ENCODE measurements at regions not wholly inside any gene's neighbourhood (a gene's known extent, or its start where the extent isn't known, plus 50 kb on each side); places are given as distances from the start of the nearest gene placed in this dataset.
"Not testable (repeated sequence)": the region's sequence is repeated elsewhere in the genome, so short reads cannot be mapped to it uniquely, and the experiment has no call there.

DNA sequence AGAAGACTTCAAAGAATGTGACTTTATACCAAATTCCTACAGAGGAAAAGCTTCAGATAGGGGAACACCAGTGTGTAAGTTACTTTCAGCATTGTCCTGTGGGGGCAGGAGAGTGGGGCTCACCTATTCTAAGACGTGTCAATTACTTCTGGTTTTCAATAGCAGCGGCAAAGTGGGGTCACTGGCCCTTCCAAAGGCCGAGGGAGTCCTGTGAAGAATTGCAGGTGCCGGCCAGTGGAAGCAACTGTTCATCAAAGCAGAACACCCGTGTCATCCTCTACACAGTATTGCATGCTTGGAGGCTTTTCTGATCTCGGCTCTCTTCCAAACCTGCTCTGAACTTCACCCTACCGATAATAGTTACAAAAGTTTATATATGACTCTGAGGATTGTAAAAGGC lies 1176.5 kb upstream of the TMEFF2 start:
- no peaks in the 10 kb centered on the region for H3K79me2 ChIP-seq (ENCODE audit: insufficient read depth, low read depth, low read length)
- H2AFZ ChIP-seq (ENCODE audit: low read length), result no peak overlapping the region
- no peaks in the 10 kb centered on the region for H3K36me3 ChIP-seq (ENCODE audit: insufficient read depth, low read length)
- intact Hi-C loops (cut with micrococcal nuclease; ENCODE audit: unreplicated experiment), result no loop called here
- CTCF ChIA-PET (ENCODE audit: unreplicated experiment), result no interaction called here
- no peak overlapping the region for H3K27ac ChIP-seq (ENCODE audit: low read depth, low read length, poor library complexity, severe bottlenecking)
- no peak for DNase-seq (ENCODE audit: low spot score)
- POLR2A ChIA-PET, result no interaction called here
- H3K9me3 ChIP-seq (ENCODE audit: low read length), result no peaks in the 10 kb centered on the region
- 0 out of 2 replicates have a peak, but pooled peaks cover 3% of the 10 kb centered on the region for H3K9me2 ChIP-seq (ENCODE audit: insufficient read depth, low read length)
- no peak overlapping the region for H3K4me3 ChIP-seq (ENCODE audit: low read depth, low read length, poor library complexity, severe bottlenecking)
- H4K20me1 ChIP-seq (ENCODE audit: insufficient read depth, low read length), result no peaks in the 10 kb centered on the region
- no peak overlapping the region for H3K4me2 ChIP-seq (ENCODE audit: low read length)
- no peak for TF ChIP-seq EZH2phosphoT487 (IDR thresholded peaks at IDR 0.05; ENCODE audit: borderline replicate concordance, low read depth, low read length)
- TF ChIP-seq, protein P1, sequence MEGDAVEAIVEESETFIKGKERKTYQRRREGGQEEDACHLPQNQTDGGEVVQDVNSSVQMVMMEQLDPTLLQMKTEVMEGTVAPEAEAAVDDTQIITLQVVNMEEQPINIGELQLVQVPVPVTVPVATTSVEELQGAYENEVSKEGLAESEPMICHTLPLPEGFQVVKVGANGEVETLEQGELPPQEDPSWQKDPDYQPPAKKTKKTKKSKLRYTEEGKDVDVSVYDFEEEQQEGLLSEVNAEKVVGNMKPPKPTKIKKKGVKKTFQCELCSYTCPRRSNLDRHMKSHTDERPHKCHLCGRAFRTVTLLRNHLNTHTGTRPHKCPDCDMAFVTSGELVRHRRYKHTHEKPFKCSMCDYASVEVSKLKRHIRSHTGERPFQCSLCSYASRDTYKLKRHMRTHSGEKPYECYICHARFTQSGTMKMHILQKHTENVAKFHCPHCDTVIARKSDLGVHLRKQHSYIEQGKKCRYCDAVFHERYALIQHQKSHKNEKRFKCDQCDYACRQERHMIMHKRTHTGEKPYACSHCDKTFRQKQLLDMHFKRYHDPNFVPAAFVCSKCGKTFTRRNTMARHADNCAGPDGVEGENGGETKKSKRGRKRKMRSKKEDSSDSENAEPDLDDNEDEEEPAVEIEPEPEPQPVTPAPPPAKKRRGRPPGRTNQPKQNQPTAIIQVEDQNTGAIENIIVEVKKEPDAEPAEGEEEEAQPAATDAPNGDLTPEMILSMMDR (conservative IDR thresholded peaks at IDR 0.05; ENCODE audit: low read length), result no peak
- H3K4me1 ChIP-seq (ENCODE audit: insufficient read depth, low read length, poor library complexity, severe bottlenecking), result no peaks in the 10 kb centered on the region
- no TSS peak for BruUV-seq (replicated peaks)

DNA sequence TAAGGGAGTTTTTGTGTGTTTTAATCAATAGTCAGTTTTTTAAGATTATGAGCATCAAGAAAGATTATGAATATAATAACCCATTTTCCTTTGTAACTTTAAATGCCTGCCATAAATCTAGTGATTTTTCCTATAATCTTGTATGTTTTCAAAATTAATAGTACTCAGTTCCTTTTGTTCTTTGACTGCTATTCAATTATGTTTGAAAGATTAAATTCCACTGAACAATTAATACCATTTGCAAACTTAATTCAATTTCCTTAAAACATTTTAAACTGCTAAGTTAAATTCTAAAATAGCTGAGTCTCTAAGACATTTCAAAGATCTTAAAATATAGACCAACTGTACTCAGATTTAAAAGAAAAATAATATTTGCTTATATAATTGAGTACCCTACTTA lies 1173.9 kb upstream of the TMEFF2 start:
- POLR2A ChIA-PET, result interaction anchor here (1.1 kb wide), 1 partner anchor 14 kb away, joined by 3 read pairs; no protein-coding TSS in a partner anchor
- H3K9me2 ChIP-seq (ENCODE audit: insufficient read depth, low read length), result 0 out of 2 replicates have a peak, but pooled peaks cover 3% of the 10 kb centered on the region

DNA sequence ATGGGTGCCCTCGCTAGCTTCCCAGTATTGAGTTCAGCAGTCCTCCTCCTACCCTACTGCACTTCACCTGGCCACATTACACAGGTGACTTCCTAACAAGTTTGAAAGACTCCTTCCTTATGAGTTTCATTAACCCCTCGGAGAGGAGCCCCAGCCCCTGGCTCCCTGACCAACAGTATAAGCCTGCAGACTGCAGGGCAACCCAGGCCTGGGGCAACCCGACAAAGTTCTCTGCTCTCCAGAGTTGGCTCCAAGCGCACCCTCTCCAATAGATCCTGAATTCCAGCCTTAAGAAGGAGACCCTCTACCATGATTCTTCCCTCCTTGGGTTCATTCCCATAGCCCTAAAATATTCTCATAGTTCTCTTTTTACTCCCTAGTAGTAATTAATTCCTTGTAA lies 1162.8 kb upstream of the TMEFF2 start:
- POLR2A ChIA-PET, result no interaction called here
- Histone ChIP-seq H3K4me1 (ENCODE audit: insufficient read depth, low read length, poor library complexity, severe bottlenecking) (no peaks in the 10 kb centered on the region), H3K27ac (ENCODE audit: low read depth, low read length, poor library complexity, severe bottlenecking) (no peak overlapping the region), H3K36me3 (ENCODE audit: insufficient read depth, low read length) (no peaks in the 10 kb centered on the region), H4K20me1 (ENCODE audit: insufficient read depth, low read length) (no peaks in the 10 kb centered on the region), H3K79me2 (ENCODE audit: insufficient read depth, low read depth, low read length) (no peaks in the 10 kb centered on the region), H3K4me3 (ENCODE audit: low read depth, low read length, poor library complexity, severe bottlenecking) (no peak overlapping the region), H3K4me2 (ENCODE audit: low read length) (no peak overlapping the region), H3K9me2 (ENCODE audit: insufficient read depth, low read length) (no peaks in the 10 kb centered on the region), H3K9me3 (ENCODE audit: low read length) (no peaks in the 10 kb centered on the region), H2AFZ (ENCODE audit: low read length) (no peak overlapping the region)
- TF ChIP-seq EZH2phosphoT487 (IDR thresholded peaks at IDR 0.05; ENCODE audit: borderline replicate concordance, low read depth, low read length), result no peak
- TF ChIP-seq, protein P1 (conservative IDR thresholded peaks at IDR 0.05; ENCODE audit: low read length), result no peak
- intact Hi-C loops (cut with micrococcal nuclease; ENCODE audit: unreplicated experiment), result no loop called here
- no TSS peak for BruUV-seq (replicated peaks)
- no peak for DNase-seq (ENCODE audit: low spot score)
- CTCF ChIA-PET (ENCODE audit: unreplicated experiment), result no interaction called here

More for the DNA sequence above, 1173.9 kb upstream of the TMEFF2 start:
- no peak for TF ChIP-seq EZH2phosphoT487 (IDR thresholded peaks at IDR 0.05; ENCODE audit: borderline replicate concordance, low read depth, low read length)
- TF ChIP-seq, protein P1 (conservative IDR thresholded peaks at IDR 0.05; ENCODE audit: low read length), result no peak
- DNase-seq (ENCODE audit: low spot score), result no peak
- Histone ChIP-seq H3K79me2 (ENCODE audit: insufficient read depth, low read depth, low read length) (no peaks in the 10 kb centered on the region), H3K36me3 (ENCODE audit: insufficient read depth, low read length) (no peaks in the 10 kb centered on the region), H4K20me1 (ENCODE audit: insufficient read depth, low read length) (no peaks in the 10 kb centered on the region), H3K4me3 (ENCODE audit: low read depth, low read length, poor library complexity, severe bottlenecking) (no peak overlapping the region), H3K4me2 (ENCODE audit: low read length) (no peak overlapping the region), H3K9me3 (ENCODE audit: low read length) (no peaks in the 10 kb centered on the region), H3K4me1 (ENCODE audit: insufficient read depth, low read length, poor library complexity, severe bottlenecking) (no peaks in the 10 kb centered on the region), H3K27ac (ENCODE audit: low read depth, low read length, poor library complexity, severe bottlenecking) (no peak overlapping the region), H2AFZ (ENCODE audit: low read length) (no peak overlapping the region)
- CTCF ChIA-PET (ENCODE audit: unreplicated experiment), result no interaction called here
- BruUV-seq (replicated peaks), result no TSS peak
- intact Hi-C loops (cut with micrococcal nuclease; ENCODE audit: unreplicated experiment), result no loop called here

DNA sequence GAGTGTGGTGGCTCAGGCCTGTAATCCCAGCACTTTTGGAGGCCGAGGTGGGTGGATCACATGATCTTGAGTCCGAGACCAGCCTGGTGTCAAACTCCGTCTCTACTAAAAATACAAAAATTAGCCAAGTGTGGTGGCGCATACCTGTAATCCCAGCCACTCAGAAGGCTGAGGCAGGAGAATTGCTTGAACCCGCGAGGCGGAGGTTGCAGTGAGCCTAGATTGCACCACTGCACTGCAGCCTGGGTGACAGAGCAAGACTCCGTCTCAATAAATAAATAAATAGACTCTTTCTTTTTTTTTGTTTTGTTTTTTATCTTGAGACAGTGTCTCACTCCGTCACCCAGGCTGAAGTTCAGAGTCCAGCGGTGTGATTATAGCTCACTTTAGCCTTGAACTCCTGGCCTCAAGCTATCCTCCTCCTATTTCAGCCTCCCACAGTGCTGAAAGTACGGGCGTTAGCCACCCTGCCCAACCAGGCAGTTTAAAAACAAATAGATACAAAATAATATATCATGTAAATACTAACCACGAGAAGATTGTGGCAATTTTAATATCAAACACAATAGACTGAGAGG lies 1158.0 kb upstream of the TMEFF2 start:
- H3K79me2 ChIP-seq (ENCODE audit: insufficient read depth, low read depth, low read length); CTCF ChIA-PET (ENCODE audit: unreplicated experiment); POLR2A ChIA-PET: not testable (repeated sequence)

More for the DNA sequence above, 1158.0 kb upstream of the TMEFF2 start:
- H3K36me3 ChIP-seq (ENCODE audit: insufficient read depth, low read length); H3K9me2 ChIP-seq (ENCODE audit: insufficient read depth, low read length); BruUV-seq (replicated peaks); H4K20me1 ChIP-seq (ENCODE audit: insufficient read depth, low read length); H3K27ac ChIP-seq (ENCODE audit: low read depth, low read length, poor library complexity, severe bottlenecking); H2AFZ ChIP-seq (ENCODE audit: low read length); H3K4me2 ChIP-seq (ENCODE audit: low read length); intact Hi-C loops (cut with micrococcal nuclease; ENCODE audit: unreplicated experiment); DNase-seq (ENCODE audit: low spot score); H3K4me3 ChIP-seq (ENCODE audit: low read depth, low read length, poor library complexity, severe bottlenecking); H3K9me3 ChIP-seq (ENCODE audit: low read length); H3K4me1 ChIP-seq (ENCODE audit: insufficient read depth, low read length, poor library complexity, severe bottlenecking): not testable (repeated sequence)
